ENCODE measurements at regions not wholly inside any gene's neighbourhood (a gene's known extent, or its start where the extent isn't known, plus 50 kb on each side); places are given as distances from the start of the nearest gene placed in this dataset.
"Not testable (repeated sequence)": the region's sequence is repeated elsewhere in the genome, so short reads cannot be mapped to it uniquely, and the experiment has no call there.

GRCh38 chrY:18689890-18690593 is 83.5 kb downstream of the HSFY2 start:
- not testable (repeated sequence) for DNase-seq (ENCODE audit: insufficient read length, low spot score); FAIRE-seq

- FAIRE-seq: not testable (repeated sequence)
These were observed 76.7 kb downstream of the HSFY2 start for GRCh38 chrY:18696788-18697187.

GRCh38 chrY:18704198-18704597 is 69.3 kb downstream of the HSFY2 start:
- DNase-seq (ENCODE audit: insufficient read length, low spot score); FAIRE-seq: not testable (repeated sequence)

More at GRCh38 chrY:18696788-18697187, 76.7 kb downstream of the HSFY2 start:
- DNase-seq (ENCODE audit: insufficient read length, low spot score): not testable (repeated sequence)

GRCh38 chrY:18711785-18712184 is 61.8 kb downstream of the HSFY2 start:
- DNase-seq (ENCODE audit: insufficient read length, low spot score); FAIRE-seq: not testable (repeated sequence)

DNA sequence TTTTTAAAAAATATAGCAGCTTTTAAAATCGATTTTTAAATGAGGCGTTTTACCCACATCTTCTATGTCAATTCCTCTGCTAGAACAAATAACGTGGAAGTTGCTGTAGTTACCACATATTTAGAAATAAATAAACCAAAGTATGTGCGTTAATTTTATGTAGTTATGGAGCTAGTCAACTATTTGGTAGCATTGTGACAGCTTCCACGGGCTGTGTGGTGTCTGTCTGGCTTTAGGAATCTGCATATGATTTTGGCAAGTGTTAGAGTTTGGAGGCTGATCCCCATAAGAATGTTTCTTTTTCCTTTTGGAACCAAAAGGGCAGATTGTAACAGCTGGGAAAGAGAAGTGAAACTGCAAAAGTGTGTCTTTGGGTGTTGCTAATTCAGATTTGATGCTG is 59.8 kb downstream of the HSFY2 start:
- not testable (repeated sequence) for FAIRE-seq; DNase-seq (ENCODE audit: insufficient read length, low spot score)

DNA sequence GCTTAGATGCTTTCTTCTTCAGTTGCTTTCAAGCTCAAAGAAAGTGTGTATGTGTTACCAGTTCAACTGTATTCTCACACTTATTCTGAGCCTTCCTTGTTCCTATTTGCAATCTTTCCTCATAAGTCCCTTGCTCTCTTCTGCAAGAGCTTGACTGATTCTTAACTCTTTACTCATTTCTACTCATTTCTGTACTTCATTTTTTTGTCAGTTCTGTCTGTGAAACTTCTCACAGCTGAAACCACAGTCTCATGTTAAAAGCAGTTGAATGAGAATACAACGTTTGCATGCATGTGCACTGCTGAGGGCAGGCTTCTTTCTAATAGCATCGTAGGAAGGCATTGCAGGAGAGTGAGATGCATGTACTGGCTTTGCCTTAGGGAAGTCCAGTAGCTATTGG is 54.8 kb downstream of the HSFY2 start:
- not testable (repeated sequence) for FAIRE-seq; DNase-seq (ENCODE audit: insufficient read length, low spot score)

- FAIRE-seq; DNase-seq (ENCODE audit: insufficient read length, low spot score): not testable (repeated sequence)
These were observed 53.1 kb downstream of the HSFY2 start for GRCh38 chrY:18720395-18720794.

Measured in D721Med (cell line).